Stomach (tissue), 4 donors: ENCODE measurements at regions not wholly inside any gene's neighbourhood (a gene's known extent, or its start where the extent isn't known, plus 50 kb on each side); places are given as distances from the start of the nearest gene placed in this dataset.

ENCODE experiments used
- CTCF ChIP-seq, 7 experiments: fragments of 450-650 bp in 4 of 7; fragments of 200-600 bp in 3 of 7; sonication (generic) in 3 of 7; IDR thresholded peaks; one replicate each; pipeline ENCODE4 v1.5.1; 2016 to 2019; ENCODE audit warnings: antibody characterized with exemption in 7 of 7, control low read depth in 2 of 7, mild to moderate bottlenecking in 1 of 7
- EP300 ChIP-seq: sonication (generic); formaldehyde crosslinking; IDR thresholded peaks from one replicate; pipeline ENCODE4 v1.6.1; 2017; ENCODE audit warnings: antibody characterized with exemption
- POLR2A ChIP-seq, 4 donors: fragments of 450-650 bp; IDR thresholded peaks; one replicate each; pipeline ENCODE4 v1.6.1; 2016; ENCODE audit warnings: antibody characterized with exemption in 4 of 4, control low read depth in 2 of 4, mild to moderate bottlenecking in 1 of 4, moderate library complexity in 1 of 4
- POLR2AphosphoS5 ChIP-seq, 3 donors: sonication (generic); formaldehyde crosslinking; IDR thresholded peaks; one replicate each; pipeline ENCODE4 v1.6.1; 2016; ENCODE audit warnings: antibody characterized with exemption in 3 of 3

GRCh38 chr3:18744472-18744871, 319.3 kb upstream of the SATB1 start:
- TF ChIP-seq CTCF (IDR thresholded peaks at IDR 0.05) (no peak), POLR2AphosphoS5 (IDR thresholded peaks at IDR 0.05) (no peak), EP300 (no peak), POLR2A (IDR thresholded peaks at IDR 0.05) (no peak)
